HepG2 (cell line): ENCODE measurements at regions not wholly inside any gene's neighbourhood (a gene's known extent, or its start where the extent isn't known, plus 50 kb on each side); places are given as distances from the start of the nearest gene placed in this dataset.

Experiments
- ATAC-seq: fragments of 200-7000 bp; cut with Tn5 transposase; 3 replicates; pipeline ENCODE4 v1.9.1; 2020; ENCODE audit warnings: mild to moderate bottlenecking, moderate library complexity
- BruUV-seq: library from RNA; stranded (reverse); fragments of 400-500 nt; replicated peaks from 2 replicates; lab custom pipeline; 2021; lab: Mats Ljungman, UMichigan
- CTCF ChIA-PET: fragments of 300-600 bp; formaldehyde crosslinking; extraction: SDS; loops from one replicate; lab custom pipeline; 2021; ENCODE audit warnings: low total read pairs, inconsistent platforms, low intra/inter-chr PET ratio; lab: Yijun Ruan, JAX
- POLR2A ChIA-PET: fragments of 350-600 bp; sonication (Branson Sonifier 250); formaldehyde crosslinking; loops from one replicate; lab custom pipeline; 2020; ENCODE audit warnings: antibody characterized with exemption, inconsistent platforms; lab: Yijun Ruan, JAX
- DNase-seq: peaks from one replicate; pipeline ENCODE4 v3.0.0-alpha.2; 2015; ENCODE audit warnings: low spot score
- FAIRE-seq: peaks from 3 replicates; lab custom pipeline; 2011; peaks lifted over from hg19 to GRCh38; lab: Jason Lieb, UNC
- H2AFZ ChIP-seq: one replicate; pipeline ENCODE4 v1.6.1; 2011; ENCODE audit warnings: low read length, inconsistent platforms
- H3K27ac ChIP-seq: fragments of 300-600 bp; 3 replicates; pipeline ENCODE4 v1.8.0; 2011; ENCODE audit warnings: mixed run types, mild to moderate bottlenecking, mixed read lengths, low read length, inconsistent platforms; ENCODE audit not compliant: insufficient read depth; ENCODE audit errors: extremely low read length
- H3K27me3 ChIP-seq, 2 experiments: fragments of 200-600 bp in 1 of 2; 2 replicates in 1 of 2; 3 replicates in 1 of 2; pipeline versions ENCODE4 v1.6.0 to v1.8.0; 2011; ENCODE audit warnings: low read length in 2 of 2, mild to moderate bottlenecking in 2 of 2, moderate library complexity in 2 of 2, inconsistent platforms in 1 of 2; ENCODE audit not compliant: insufficient read depth in 2 of 2, control insufficient read depth in 1 of 2
- H3K36me3 ChIP-seq, 2 experiments: fragments of 200-600 bp in 1 of 2; replicated peaks in 1 of 2; 2 replicates in 1 of 2; 3 replicates in 1 of 2; pipeline versions ENCODE4 v1.5.1 to v1.8.0; 2011; ENCODE audit warnings: low read length in 2 of 2, inconsistent platforms in 1 of 2; ENCODE audit not compliant: insufficient read depth in 2 of 2, control insufficient read depth in 1 of 2
- H3K4me1 ChIP-seq: 2 replicates; pipeline ENCODE4 v1.5.1; 2012; ENCODE audit warnings: low read length, inconsistent platforms; ENCODE audit not compliant: insufficient read depth
- H3K4me2 ChIP-seq: 2 replicates; pipeline ENCODE4 v1.6.0; 2011; ENCODE audit warnings: low read depth, low read length, inconsistent platforms
- H3K4me3 ChIP-seq, 3 experiments: fragments of 200-600 bp in 1 of 3; sonication (generic), shearing (Covaris generic) in 1 of 3; replicated peaks in 1 of 3; 2 replicates each; pipeline ENCODE4 v1.5.1; 2011 to 2016; ENCODE audit warnings: low read length in 3 of 3, inconsistent platforms in 2 of 3, low read depth in 2 of 3, mild to moderate bottlenecking in 2 of 3, control low read depth in 1 of 3, mixed read lengths in 1 of 3; ENCODE audit not compliant: insufficient read depth in 1 of 3
- H3K79me2 ChIP-seq: one replicate; pipeline ENCODE4 v1.6.1; 2011; ENCODE audit warnings: low read length, inconsistent platforms; ENCODE audit not compliant: insufficient read depth
- H3K9ac ChIP-seq: 2 replicates; pipeline ENCODE4 v1.6.0; 2011; ENCODE audit warnings: mild to moderate bottlenecking, low read depth, low read length, inconsistent platforms; ENCODE audit not compliant: insufficient read depth
- H3K9me3 ChIP-seq: 2 replicates; pipeline ENCODE4 v1.5.1; 2012; ENCODE audit warnings: mild to moderate bottlenecking, low read length
- H4K20me1 ChIP-seq: 2 replicates; pipeline ENCODE4 v1.6.0; 2011; ENCODE audit warnings: inconsistent platforms, mild to moderate bottlenecking, low read length, moderate library complexity; ENCODE audit not compliant: insufficient read depth
- ATM ChIP-seq: fragments of 450-650 bp; IDR thresholded peaks from 2 replicates; pipeline ENCODE4 v1.7.1; 2017; ENCODE audit warnings: mild to moderate bottlenecking, borderline replicate concordance
- ERF ChIP-seq: IDR thresholded peaks from 2 replicates; pipeline ENCODE4 v1.6.1; 2018; ENCODE audit warnings: missing biosample characterization, missing genetic modification reagents
- FOXC1 ChIP-seq: sonication (generic); formaldehyde crosslinking; IDR thresholded peaks from 2 replicates; pipeline ENCODE4 v1.8.0; 2022; ENCODE audit warnings: mild to moderate bottlenecking, missing genetic modification reagents, borderline replicate concordance
- HNRNPK ChIP-seq: fragments of 200-400 bp; formaldehyde crosslinking; IDR thresholded peaks from 2 replicates; pipeline ENCODE4 v1.6.1; 2018; ENCODE audit warnings: low read length, low read depth, moderate library complexity, mild to moderate bottlenecking; ENCODE audit not compliant: poor library complexity, severe bottlenecking
- HOXA9 ChIP-seq: sonication (generic); formaldehyde crosslinking; IDR thresholded peaks from 2 replicates; pipeline ENCODE4 v1.8.1; 2022; ENCODE audit warnings: missing genetic modification reagents, mild to moderate bottlenecking, moderate library complexity, borderline replicate concordance
- KDM6A ChIP-seq: IDR thresholded peaks from 2 replicates; pipeline ENCODE4 v1.6.1; 2016; ENCODE audit warnings: low read depth
- NFE2L1 ChIP-seq: sonication (generic); formaldehyde crosslinking; IDR thresholded peaks from 2 replicates; pipeline ENCODE4 v1.4.0; 2020; ENCODE audit warnings: missing genetic modification reagents, mild to moderate bottlenecking, borderline replicate concordance
- SNAPC2 ChIP-seq: sonication (generic); formaldehyde crosslinking; IDR thresholded peaks from 2 replicates; pipeline ENCODE4 v1.8.1; 2022; ENCODE audit warnings: mild to moderate bottlenecking, missing genetic modification reagents
- ZNF598 ChIP-seq: sonication (generic); formaldehyde crosslinking; IDR thresholded peaks from 2 replicates; pipeline ENCODE4 v1.5.1; 2020; ENCODE audit warnings: mild to moderate bottlenecking, missing genetic modification reagents, borderline replicate concordance
- ZNF619 ChIP-seq: sonication (generic); formaldehyde crosslinking; IDR thresholded peaks from 2 replicates; pipeline ENCODE4 v1.4.0; 2020; ENCODE audit warnings: mild to moderate bottlenecking, missing genetic modification reagents
- ZNF746 ChIP-seq: sonication (generic); formaldehyde crosslinking; IDR thresholded peaks from 2 replicates; pipeline ENCODE4 v1.8.0; 2022; ENCODE audit warnings: mild to moderate bottlenecking, missing genetic modification reagents
- WGBS: methylation state at CpG from one replicate; pipeline ENCODE4 v1.1.6; 2017; ENCODE audit warnings: low lambda C conversion rate; 5-methylcytosine and 5-hydroxymethylcytosine counted together
- in situ Hi-C: cut with HindIII; loops from 2 replicates; pipeline ENCODE4 v1.10.0; 2017; ENCODE audit warnings: low pct_unique_long_range_greater_than_20kb; ENCODE audit not compliant: extremely low pct_ligation_motif_present
- intact Hi-C: fragments of 100-400 bp; cut with micrococcal nuclease; formaldehyde crosslinking; loops from one replicate; pipeline ENCODE4 v1.10.0; 2022; ENCODE audit not compliant: unreplicated experiment
- TF ChIP-seq, protein P1 (sequence below): sonication (generic); formaldehyde crosslinking; IDR thresholded peaks from 2 replicates; pipeline ENCODE4 v1.5.1; 2020; ENCODE audit warnings: missing genetic modification reagents, mild to moderate bottlenecking, borderline replicate concordance
- TF ChIP-seq, protein P2 (sequence below): sonication (generic); formaldehyde crosslinking; IDR thresholded peaks from 2 replicates; pipeline ENCODE4 v1.4.0; 2020; ENCODE audit warnings: missing genetic modification reagents
- TF ChIP-seq, protein P3 (sequence below): sonication (generic); formaldehyde crosslinking; IDR thresholded peaks from 2 replicates; pipeline ENCODE4 v1.4.0; 2020; ENCODE audit warnings: missing genetic modification reagents, mild to moderate bottlenecking, borderline replicate concordance
- TF ChIP-seq, protein P4 (sequence below): IDR thresholded peaks from 2 replicates; pipeline ENCODE4 v1.6.1; 2016; ENCODE audit warnings: low read depth

DNA sequence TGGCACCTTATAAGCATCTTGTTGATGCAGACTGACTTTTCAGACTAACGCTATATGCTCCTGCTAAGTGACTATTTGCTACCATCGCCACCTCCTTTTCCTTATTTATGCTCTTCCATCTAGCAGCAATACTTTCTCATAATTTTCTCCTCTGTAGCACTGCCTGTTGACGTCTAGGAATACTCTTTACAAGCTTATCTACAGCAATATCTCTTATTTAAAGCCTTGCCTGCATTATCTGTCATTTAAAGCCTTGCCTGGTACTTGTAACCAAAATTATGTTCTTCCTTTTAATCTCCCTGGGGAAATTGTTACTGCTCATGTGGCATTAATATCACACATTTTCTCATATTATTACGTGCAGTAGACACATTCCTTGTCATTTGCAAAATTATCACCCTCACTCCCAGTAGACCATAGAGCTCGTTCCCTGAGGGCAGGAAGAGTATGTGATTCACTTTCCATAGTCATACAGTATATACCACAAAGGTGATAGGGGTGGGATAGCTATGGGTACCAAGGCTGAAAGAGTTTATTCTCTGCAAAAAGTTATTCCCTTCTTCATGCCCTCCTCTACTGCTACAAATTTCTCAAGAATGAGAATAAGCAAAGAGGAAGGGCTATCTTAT lies 359.7 kb upstream of the PCDH15 start:
- TF ChIP-seq SNAPC2 (CRISPR knock-in tag) = no peak
- TF ChIP-seq ZNF619 (CRISPR knock-in tag) = no peak
- TF ChIP-seq, protein P1, sequence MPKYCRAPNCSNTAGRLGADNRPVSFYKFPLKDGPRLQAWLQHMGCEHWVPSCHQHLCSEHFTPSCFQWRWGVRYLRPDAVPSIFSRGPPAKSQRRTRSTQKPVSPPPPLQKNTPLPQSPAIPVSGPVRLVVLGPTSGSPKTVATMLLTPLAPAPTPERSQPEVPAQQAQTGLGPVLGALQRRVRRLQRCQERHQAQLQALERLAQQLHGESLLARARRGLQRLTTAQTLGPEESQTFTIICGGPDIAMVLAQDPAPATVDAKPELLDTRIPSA (CRISPR knock-in tag) = no peak
- no peak for TF ChIP-seq ERF (CRISPR knock-in tag)
- TF ChIP-seq, protein P2, sequence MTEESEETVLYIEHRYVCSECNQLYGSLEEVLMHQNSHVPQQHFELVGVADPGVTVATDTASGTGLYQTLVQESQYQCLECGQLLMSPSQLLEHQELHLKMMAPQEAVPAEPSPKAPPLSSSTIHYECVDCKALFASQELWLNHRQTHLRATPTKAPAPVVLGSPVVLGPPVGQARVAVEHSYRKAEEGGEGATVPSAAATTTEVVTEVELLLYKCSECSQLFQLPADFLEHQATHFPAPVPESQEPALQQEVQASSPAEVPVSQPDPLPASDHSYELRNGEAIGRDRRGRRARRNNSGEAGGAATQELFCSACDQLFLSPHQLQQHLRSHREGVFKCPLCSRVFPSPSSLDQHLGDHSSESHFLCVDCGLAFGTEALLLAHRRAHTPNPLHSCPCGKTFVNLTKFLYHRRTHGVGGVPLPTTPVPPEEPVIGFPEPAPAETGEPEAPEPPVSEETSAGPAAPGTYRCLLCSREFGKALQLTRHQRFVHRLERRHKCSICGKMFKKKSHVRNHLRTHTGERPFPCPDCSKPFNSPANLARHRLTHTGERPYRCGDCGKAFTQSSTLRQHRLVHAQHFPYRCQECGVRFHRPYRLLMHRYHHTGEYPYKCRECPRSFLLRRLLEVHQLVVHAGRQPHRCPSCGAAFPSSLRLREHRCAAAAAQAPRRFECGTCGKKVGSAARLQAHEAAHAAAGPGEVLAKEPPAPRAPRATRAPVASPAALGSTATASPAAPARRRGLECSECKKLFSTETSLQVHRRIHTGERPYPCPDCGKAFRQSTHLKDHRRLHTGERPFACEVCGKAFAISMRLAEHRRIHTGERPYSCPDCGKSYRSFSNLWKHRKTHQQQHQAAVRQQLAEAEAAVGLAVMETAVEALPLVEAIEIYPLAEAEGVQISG = no peak
- no peak for TF ChIP-seq HOXA9 (CRISPR knock-in tag)
- no peak for TF ChIP-seq ZNF598 (CRISPR knock-in tag)
- TF ChIP-seq ATM = no peak
- TF ChIP-seq FOXC1 (CRISPR knock-in tag) = no peak
- no peak for TF ChIP-seq KDM6A (CRISPR knock-in tag)
- TF ChIP-seq, protein P3, sequence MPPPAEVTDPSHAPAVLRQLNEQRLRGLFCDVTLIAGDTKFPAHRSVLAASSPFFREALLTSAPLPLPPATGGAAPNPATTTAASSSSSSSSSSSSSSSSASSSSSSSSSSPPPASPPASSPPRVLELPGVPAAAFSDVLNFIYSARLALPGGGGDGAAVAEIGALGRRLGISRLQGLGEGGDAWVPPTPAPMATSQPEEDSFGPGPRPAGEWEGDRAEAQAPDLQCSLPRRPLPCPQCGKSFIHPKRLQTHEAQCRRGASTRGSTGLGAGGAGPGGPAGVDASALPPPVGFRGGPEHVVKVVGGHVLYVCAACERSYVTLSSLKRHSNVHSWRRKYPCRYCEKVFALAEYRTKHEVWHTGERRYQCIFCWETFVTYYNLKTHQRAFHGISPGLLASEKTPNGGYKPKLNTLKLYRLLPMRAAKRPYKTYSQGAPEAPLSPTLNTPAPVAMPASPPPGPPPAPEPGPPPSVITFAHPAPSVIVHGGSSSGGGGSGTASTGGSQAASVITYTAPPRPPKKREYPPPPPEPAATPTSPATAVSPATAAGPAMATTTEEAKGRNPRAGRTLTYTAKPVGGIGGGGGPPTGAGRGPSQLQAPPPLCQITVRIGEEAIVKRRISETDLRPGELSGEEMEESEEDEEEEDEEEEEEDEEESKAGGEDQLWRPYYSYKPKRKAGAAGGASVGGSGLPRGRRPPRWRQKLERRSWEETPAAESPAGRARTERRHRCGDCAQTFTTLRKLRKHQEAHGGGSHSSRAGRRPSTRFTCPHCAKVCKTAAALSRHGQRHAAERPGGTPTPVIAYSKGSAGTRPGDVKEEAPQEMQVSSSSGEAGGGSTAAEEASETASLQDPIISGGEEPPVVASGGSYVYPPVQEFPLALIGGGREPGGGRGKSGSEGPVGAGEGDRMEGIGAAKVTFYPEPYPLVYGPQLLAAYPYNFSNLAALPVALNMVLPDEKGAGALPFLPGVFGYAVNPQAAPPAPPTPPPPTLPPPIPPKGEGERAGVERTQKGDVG (CRISPR knock-in tag) = no peak
- TF ChIP-seq ZNF746 (CRISPR knock-in tag) = no peak
- TF ChIP-seq, protein P4, sequence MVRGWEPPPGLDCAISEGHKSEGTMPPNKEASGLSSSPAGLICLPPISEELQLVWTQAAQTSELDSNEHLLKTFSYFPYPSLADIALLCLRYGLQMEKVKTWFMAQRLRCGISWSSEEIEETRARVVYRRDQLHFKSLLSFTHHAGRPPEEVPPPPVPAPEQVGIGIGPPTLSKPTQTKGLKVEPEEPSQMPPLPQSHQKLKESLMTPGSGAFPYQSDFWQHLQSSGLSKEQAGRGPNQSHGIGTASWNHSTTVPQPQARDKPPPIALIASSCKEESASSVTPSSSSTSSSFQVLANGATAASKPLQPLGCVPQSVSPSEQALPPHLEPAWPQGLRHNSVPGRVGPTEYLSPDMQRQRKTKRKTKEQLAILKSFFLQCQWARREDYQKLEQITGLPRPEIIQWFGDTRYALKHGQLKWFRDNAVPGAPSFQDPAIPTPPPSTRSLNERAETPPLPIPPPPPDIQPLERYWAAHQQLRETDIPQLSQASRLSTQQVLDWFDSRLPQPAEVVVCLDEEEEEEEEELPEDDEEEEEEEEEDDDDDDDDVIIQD (CRISPR knock-in tag) = no peak
- TF ChIP-seq HNRNPK = no peak
- TF ChIP-seq NFE2L1 (CRISPR knock-in tag) = no peak
- ATAC-seq (no peak), FAIRE-seq (no peak), DNase-seq (no peak)
- Histone ChIP-seq H3K9me3 (no peaks in the 10 kb centered on the region), H3K27ac (no peak overlapping the region), H3K27me3 (no peaks in the 10 kb centered on the region), H3K4me3 (no peak overlapping the region), H3K36me3 (no peaks in the 10 kb centered on the region), H3K9ac (no peak overlapping the region), H3K79me2 (no peaks in the 10 kb centered on the region), H3K4me2 (no peak overlapping the region), H3K4me1 (no peaks in the 10 kb centered on the region), H4K20me1 (no peaks in the 10 kb centered on the region), H2AFZ (no peak overlapping the region)
- BruUV-seq = no TSS peak
- intact Hi-C loops (no loop called here), in situ Hi-C loops (no loop called here)
- 13% methylated on average over 5 of the region's 5 CpGs for WGBS
- ChIA-PET POLR2A (no interaction called here), CTCF (no interaction called here)
